BLaER1 treated with 17β-estradiol and CSF1 and Interleukin-3, amounts not matched to agents 10 nM and 100 nM (cell line): ENCODE measurements at regions not wholly inside any gene's neighbourhood (a gene's known extent, or its start where the extent isn't known, plus 50 kb on each side); places are given as distances from the start of the nearest gene placed in this dataset.

Experiments
- H3K27ac ChIP-seq, 11 experiments: shearing (Covaris generic); formaldehyde crosslinking; 2 replicates each; pipeline ENCODE4 v1.8.1; 2022
- H3K27me3 ChIP-seq, 11 experiments: shearing (Covaris generic); formaldehyde crosslinking; 2 replicates each; pipeline ENCODE4 v1.8.1; 2022
- H3K36me3 ChIP-seq, 11 experiments: shearing (Covaris generic); formaldehyde crosslinking; 2 replicates each; pipeline ENCODE4 v1.8.1; 2022
- H3K4me1 ChIP-seq, 10 experiments: shearing (Covaris generic); formaldehyde crosslinking; 2 replicates each; pipeline ENCODE4 v1.8.1; 2022
- H3K4me2 ChIP-seq, 11 experiments: shearing (Covaris generic); formaldehyde crosslinking; 2 replicates each; pipeline ENCODE4 v1.8.1; 2022
- H3K4me3 ChIP-seq, 10 experiments: shearing (Covaris generic); formaldehyde crosslinking; 2 replicates each; pipeline ENCODE4 v1.8.1; 2022
- H3K9ac ChIP-seq, 11 experiments: shearing (Covaris generic); formaldehyde crosslinking; 2 replicates each; pipeline ENCODE4 v1.8.1; 2022
- H3K9me3 ChIP-seq, 11 experiments: shearing (Covaris generic); formaldehyde crosslinking; replicated peaks in 1 of 11; 2 replicates each; pipeline ENCODE4 v1.8.1; 2022
- H4K20me1 ChIP-seq, 11 experiments: shearing (Covaris generic); formaldehyde crosslinking; 2 replicates each; pipeline ENCODE4 v1.8.1; 2022
- Cebpa-rat ChIP-seq, 11 experiments: shearing (Covaris generic); IDR thresholded peaks; 2 replicates each; pipeline ENCODE4 v1.8.1; 2022

GRCh38 chr1:112790920-112791722 is 76.0 kb upstream of the PPM1J start:
- Histone ChIP-seq H3K4me1 (no peaks in the 10 kb centered on the region), H3K36me3 (no peaks in the 10 kb centered on the region), H3K27me3 (no peaks in the 10 kb centered on the region), H3K4me3 (no peak overlapping the region), H3K9ac (no peak overlapping the region), H3K9me3 (0 out of 22 replicates have a peak, but pooled peaks cover 0 to 8% (median 0%) of the 10 kb centered on the region in 11 experiments), H3K4me2 (no peak overlapping the region), H3K27ac (no peak overlapping the region), H4K20me1 (no peaks in the 10 kb centered on the region)
- no peak for TF ChIP-seq Cebpa-rat (IDR thresholded peaks at IDR 0.05)

- H3K27me3 ChIP-seq = no peaks in the 10 kb centered on the region
- H3K4me2 ChIP-seq = no peak overlapping the region
- H3K4me3 ChIP-seq = no peak overlapping the region
- TF ChIP-seq Cebpa-rat (IDR thresholded peaks at IDR 0.05) = no peak
- no peaks in the 10 kb centered on the region for H3K36me3 ChIP-seq
- H3K9me3 ChIP-seq = 0 out of 22 replicates have a peak, but pooled peaks cover 0 to 8% (median 0%) of the 10 kb centered on the region in 11 experiments
- H3K9ac ChIP-seq = no peak overlapping the region
- no peaks in the 10 kb centered on the region for H4K20me1 ChIP-seq
- no peaks in the 10 kb centered on the region for H3K4me1 ChIP-seq
- H3K27ac ChIP-seq = no peak overlapping the region
Measured at GRCh38 chr1:112788561-112788960, 73.4 kb upstream of the PPM1J start.

DNA sequence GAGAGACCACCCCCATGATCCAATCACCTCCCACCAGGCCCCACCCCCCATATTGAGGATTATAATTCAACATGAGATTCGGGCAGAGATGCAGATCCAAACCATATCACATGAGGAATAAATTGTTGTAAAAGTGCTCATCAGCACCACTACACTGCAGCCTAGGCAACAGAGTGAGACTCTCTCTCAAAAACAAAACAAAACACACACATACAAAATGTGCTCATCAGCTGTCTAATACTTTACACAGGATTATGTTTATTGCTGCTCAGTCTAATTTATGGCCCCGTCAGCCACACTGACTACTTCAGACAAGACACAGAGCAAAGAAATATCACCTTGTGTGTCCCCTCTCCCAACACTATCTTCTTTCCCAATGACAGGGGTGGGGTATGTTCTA is 72.9 kb upstream of the PPM1J start:
- H3K4me2 ChIP-seq = no peak overlapping the region
- H3K4me1 ChIP-seq = no peaks in the 10 kb centered on the region
- H3K27me3 ChIP-seq = no peaks in the 10 kb centered on the region
- H3K4me3 ChIP-seq = no peak overlapping the region
- H3K9me3 ChIP-seq = peaks cover 1 to 8% (median 2%) of the 10 kb centered on the region in 11 experiments; a peak in 14 of 22 replicates
- H3K27ac ChIP-seq = no peak overlapping the region
- H4K20me1 ChIP-seq = no peaks in the 10 kb centered on the region
- TF ChIP-seq Cebpa-rat (IDR thresholded peaks at IDR 0.05) = no peak
- H3K36me3 ChIP-seq = no peaks in the 10 kb centered on the region
- no peak overlapping the region for H3K9ac ChIP-seq

DNA sequence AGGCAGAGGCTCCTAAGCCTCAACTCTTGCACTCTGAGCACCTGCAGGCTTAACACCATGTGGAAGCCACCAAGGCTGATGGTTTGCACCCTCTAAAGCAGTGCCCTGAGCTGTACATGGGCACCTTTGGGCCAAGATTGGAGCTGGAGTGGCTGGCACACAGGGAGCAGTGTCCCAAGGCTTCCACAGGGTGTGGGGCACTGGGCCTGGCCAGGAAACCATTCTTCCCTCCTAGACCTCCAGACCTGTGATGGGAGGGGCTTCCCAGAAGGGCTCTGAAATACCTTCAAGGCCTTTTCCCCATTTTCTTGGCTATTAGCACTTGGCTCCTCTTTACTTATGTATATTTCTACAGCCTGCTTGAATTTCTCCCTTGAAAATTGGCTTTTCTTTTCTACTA is 67.9 kb upstream of the PPM1J start:
- Histone ChIP-seq H4K20me1 (no peaks in the 10 kb centered on the region), H3K9me3 (peaks cover 8 to 16% (median 12%) of the 10 kb centered on the region in 11 experiments; a peak in 17 of 22 replicates), H3K4me3 (no peak overlapping the region), H3K27ac (no peak overlapping the region), H3K27me3 (no peaks in the 10 kb centered on the region), H3K36me3 (no peaks in the 10 kb centered on the region), H3K4me1 (no peaks in the 10 kb centered on the region), H3K4me2 (no peak overlapping the region), H3K9ac (no peak overlapping the region)
- no peak for TF ChIP-seq Cebpa-rat (IDR thresholded peaks at IDR 0.05)

DNA sequence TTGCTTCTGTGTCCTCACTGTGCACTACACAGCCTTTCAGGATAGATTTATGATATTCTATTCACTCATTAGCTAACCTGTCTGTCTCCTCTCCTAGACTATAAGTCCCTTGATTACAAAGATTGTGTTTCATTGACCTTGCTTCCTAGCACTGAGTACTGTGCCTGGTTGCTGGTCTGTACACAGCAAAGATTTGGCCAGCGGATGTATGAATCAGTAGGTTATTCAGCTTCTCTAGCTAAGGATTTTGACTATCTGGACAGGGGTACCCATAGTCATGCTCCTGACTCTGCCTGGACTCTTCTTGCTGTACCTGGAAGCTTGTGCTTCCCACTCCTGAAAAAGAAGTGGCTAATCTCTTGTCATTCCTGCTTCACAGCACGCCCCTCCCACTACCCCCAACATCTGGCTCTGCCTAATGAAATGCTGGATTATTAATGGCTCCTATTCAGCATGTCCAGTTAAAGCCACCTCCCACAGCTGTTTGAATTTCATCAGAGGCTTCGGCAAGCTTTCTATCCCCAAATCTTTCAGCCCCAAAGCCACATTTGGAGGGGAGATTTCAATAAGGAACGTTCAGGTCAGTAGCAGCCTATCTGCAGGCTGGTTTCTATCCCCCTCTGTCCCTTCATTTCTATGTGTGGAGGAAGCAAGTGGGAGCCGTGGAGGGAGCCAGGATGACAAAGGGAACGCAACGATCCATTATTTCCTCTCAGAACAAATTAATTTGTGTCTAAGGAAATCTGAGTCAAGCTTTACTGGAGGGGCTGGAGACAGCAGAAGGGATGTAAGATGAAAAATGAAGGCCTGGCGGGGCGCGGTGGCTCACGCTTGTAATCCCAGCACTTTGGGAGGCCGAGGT is 64.8 kb upstream of the PPM1J start:
- no peaks in the 10 kb centered on the region for H4K20me1 ChIP-seq
- TF ChIP-seq Cebpa-rat (IDR thresholded peaks at IDR 0.05) = no peak

DNA sequence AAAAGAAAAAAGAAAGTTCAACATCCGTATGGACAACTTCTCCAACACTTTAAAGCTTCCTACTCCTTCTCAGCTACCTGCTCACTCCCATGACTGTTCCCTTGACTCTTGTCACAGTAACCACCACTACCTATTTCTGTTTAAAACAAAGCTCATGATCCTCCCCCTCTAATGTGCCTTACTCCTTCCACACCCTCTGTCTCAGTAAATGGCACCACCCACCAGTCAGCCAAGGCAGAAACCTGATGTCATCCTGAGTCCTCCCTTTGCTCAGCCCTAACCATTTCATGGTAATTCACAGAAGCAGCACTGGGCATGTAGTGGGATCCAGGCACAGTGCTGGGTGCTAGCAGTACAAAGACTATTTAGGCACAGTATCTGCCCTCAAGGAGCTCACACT is 63.0 kb upstream of the PPM1J start:
- Histone ChIP-seq H3K9ac (no peak overlapping the region), H3K4me2 (no peak overlapping the region), H3K4me1 (no peaks in the 10 kb centered on the region), H3K4me3 (no peak overlapping the region), H3K36me3 (no peaks in the 10 kb centered on the region), H3K27me3 (no peaks in the 10 kb centered on the region), H3K9me3 (peaks cover 0 to 14% (median 10%) of the 10 kb centered on the region in 11 experiments; a peak in 17 of 22 replicates), H3K27ac (no peak overlapping the region), H4K20me1 (no peaks in the 10 kb centered on the region)
- TF ChIP-seq Cebpa-rat (IDR thresholded peaks at IDR 0.05) = no peak

More for the DNA sequence above, 64.8 kb upstream of the PPM1J start:
- H3K27ac ChIP-seq = no peak overlapping the region
- no peaks in the 10 kb centered on the region for H3K4me1 ChIP-seq
- peaks cover 0 to 19% (median 10%) of the 10 kb centered on the region in 11 experiments; a peak in 17 of 22 replicates for H3K9me3 ChIP-seq
- no peak overlapping the region for H3K4me3 ChIP-seq
- no peak overlapping the region for H3K4me2 ChIP-seq
- H3K27me3 ChIP-seq = no peaks in the 10 kb centered on the region
- no peaks in the 10 kb centered on the region for H3K36me3 ChIP-seq
- H3K9ac ChIP-seq = no peak overlapping the region

DNA sequence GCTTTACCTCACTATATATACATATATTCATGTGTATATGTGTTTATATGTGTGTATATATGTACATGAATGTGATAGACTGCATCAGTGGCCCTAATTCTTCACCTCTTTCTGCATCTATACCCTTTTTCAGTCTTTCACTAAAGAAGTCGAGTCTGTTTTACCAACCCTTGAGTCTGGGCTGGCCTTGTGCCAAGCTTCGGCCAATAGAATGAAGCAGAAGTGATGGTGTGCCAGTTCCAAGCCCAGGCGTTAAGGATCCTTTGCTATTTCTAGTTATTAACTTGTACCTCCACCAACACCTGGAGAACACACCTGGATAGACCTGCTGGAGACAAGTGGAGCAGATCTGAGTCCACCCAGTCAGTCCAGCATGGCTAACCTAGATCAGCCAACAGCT is 61.6 kb upstream of the PPM1J start:
- Histone ChIP-seq H3K36me3 (no peaks in the 10 kb centered on the region), H4K20me1 (no peaks in the 10 kb centered on the region), H3K9ac (no peak overlapping the region), H3K27me3 (no peaks in the 10 kb centered on the region), H3K4me2 (no peak overlapping the region), H3K9me3 (peaks cover 0 to 6% (median 0%) of the 10 kb centered on the region in 11 experiments; a peak in 2 of 22 replicates), H3K27ac (no peak overlapping the region), H3K4me1 (no peaks in the 10 kb centered on the region), H3K4me3 (no peak overlapping the region)
- no peak for TF ChIP-seq Cebpa-rat (IDR thresholded peaks at IDR 0.05)

GRCh38 chr1:112772781-112773180 is 57.6 kb upstream of the PPM1J start:
- peaks cover 0 to 6% (median 0%) of the 10 kb centered on the region in 11 experiments; a peak in 4 of 22 replicates for H3K9me3 ChIP-seq
- H3K4me3 ChIP-seq = no peak overlapping the region
- H3K27ac ChIP-seq = no peak overlapping the region
- no peak overlapping the region for H3K4me2 ChIP-seq
- no peaks in the 10 kb centered on the region for H3K36me3 ChIP-seq
- no peaks in the 10 kb centered on the region for H3K27me3 ChIP-seq
- H4K20me1 ChIP-seq = no peaks in the 10 kb centered on the region
- peaks cover 0 to 12% (median 0%) of the 10 kb centered on the region in 10 experiments; a peak in 3 of 20 replicates for H3K4me1 ChIP-seq
- H3K9ac ChIP-seq = no peak overlapping the region
- no peak for TF ChIP-seq Cebpa-rat (IDR thresholded peaks at IDR 0.05)

DNA sequence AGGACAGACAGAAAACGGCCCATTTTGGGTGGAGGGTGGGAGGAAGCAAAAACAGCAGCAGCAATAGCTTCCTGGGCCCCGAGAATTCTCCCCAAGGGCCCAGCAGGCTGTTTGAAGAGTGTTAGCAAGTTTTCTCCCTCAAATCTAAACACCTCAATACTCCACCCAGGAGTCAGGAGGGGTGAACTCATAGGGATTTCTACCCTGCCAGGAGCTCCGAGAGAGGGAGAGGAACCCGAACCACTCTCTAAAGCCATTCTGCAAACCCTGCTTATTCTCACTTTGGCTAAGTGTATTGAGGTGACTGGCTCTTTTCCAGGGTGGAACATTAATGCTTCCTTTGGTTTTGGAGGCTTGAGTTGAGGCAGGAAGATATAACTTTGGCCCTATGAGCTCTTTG is 55.6 kb upstream of the PPM1J start:
- Histone ChIP-seq H3K9ac (no peak overlapping the region), H3K36me3 (no peaks in the 10 kb centered on the region), H3K27ac (no peak overlapping the region), H3K27me3 (no peaks in the 10 kb centered on the region), H3K4me2 (peak overlapping the region in 2 of 11 experiments; percentile 6 to 20; a peak in 2 of 22 replicates), H4K20me1 (no peaks in the 10 kb centered on the region), H3K9me3 (peaks cover 10 to 23% (median 15%) of the 10 kb centered on the region in 11 experiments; a peak in 19 of 22 replicates), H3K4me1 (peaks cover 0 to 12% (median 0%) of the 10 kb centered on the region in 10 experiments; a peak in 3 of 20 replicates), H3K4me3 (no peak overlapping the region)
- TF ChIP-seq Cebpa-rat (IDR thresholded peaks at IDR 0.05) = no peak
